ENCODE measurements at regions not wholly inside any gene's neighbourhood (a gene's known extent, or its start where the extent isn't known, plus 50 kb on each side); places are given as distances from the start of the nearest gene placed in this dataset.

- Histone ChIP-seq H3K27me3 (ENCODE audit: control insufficient read depth in 3 of 3, insufficient read depth in 3 of 3, low read depth in 1 of 3, low read length in 3 of 3) (no peaks in the 10 kb centered on the region), H2AFZ (ENCODE audit: low read length) (no peak overlapping the region), H3K27ac (replicated peaks; ENCODE audit: low read length) (no peak overlapping the region), H3K36me3 (replicated peaks in 1 of 2; ENCODE audit: control insufficient read depth in 2 of 2, insufficient read depth in 2 of 2, low read length in 2 of 2) (no peaks in the 10 kb centered on the region), H3K14ac (ENCODE audit: low read length) (no peak overlapping the region), H3K9me3 (replicated peaks in 1 of 2; ENCODE audit: control insufficient read depth in 2 of 2, insufficient read depth in 1 of 2, low read depth in 1 of 2, low read length in 2 of 2) (peaks cover 0 to 2% of the 10 kb centered on the region in 2 donors), H3K79me1 (ENCODE audit: low read depth, low read length) (peaks cover 2% of the 10 kb centered on the region), H3K4me1 (ENCODE audit: control insufficient read depth in 2 of 2, insufficient read depth in 1 of 2, low read depth in 1 of 2, low read length in 2 of 2) (no peaks in the 10 kb centered on the region), H2BK12ac (ENCODE audit: low read length) (no peak overlapping the region), H3K9ac (ENCODE audit: low read depth, low read length, poor library complexity) (no peak overlapping the region), H2BK120ac (ENCODE audit: low read depth, low read length) (no peak overlapping the region), H2BK15ac (ENCODE audit: low read length) (no peak overlapping the region), H3K4me3 (ENCODE audit: low read length in 2 of 2) (no peak overlapping the region), H4K8ac (ENCODE audit: low read depth, low read length) (no peak overlapping the region), H4K91ac (ENCODE audit: low read depth, low read length, poor library complexity) (no peak overlapping the region), H2AK5ac (ENCODE audit: low read depth, low read length) (no peak overlapping the region), H3K4ac (ENCODE audit: low read length) (no peak overlapping the region), H3K18ac (ENCODE audit: low read length) (no peak overlapping the region), H3K23ac (ENCODE audit: low read depth, low read length, poor library complexity) (no peak overlapping the region), H2BK5ac (ENCODE audit: low read length) (no peak overlapping the region), H3K4me2 (ENCODE audit: insufficient read depth, low read length, poor library complexity, severe bottlenecking) (no peak overlapping the region)
- DNase-seq (ENCODE audit: low spot score) = no peak
- no CpG with 5 or more reads among the region's 5 CpGs for WGBS, 2 donors (ENCODE audit: extremely low coverage in 2 of 2, insufficient read length in 2 of 2, insufficient replicate concordance in 1 of 2)
Measured at GRCh38 chr10:22853906-22854447, 73.9 kb upstream of the ARMC3 start.

- Histone ChIP-seq H2BK5ac (ENCODE audit: low read length) (no peak overlapping the region), H3K14ac (ENCODE audit: low read length) (no peak overlapping the region), H3K27me3 (ENCODE audit: control insufficient read depth in 3 of 3, insufficient read depth in 3 of 3, low read depth in 1 of 3, low read length in 3 of 3) (no peaks in the 10 kb centered on the region), H3K9ac (ENCODE audit: low read depth, low read length, poor library complexity) (no peak overlapping the region), H3K4ac (ENCODE audit: low read length) (no peak overlapping the region), H4K91ac (ENCODE audit: low read depth, low read length, poor library complexity) (no peak overlapping the region), H3K23ac (ENCODE audit: low read depth, low read length, poor library complexity) (no peak overlapping the region), H3K27ac (replicated peaks; ENCODE audit: low read length) (no peak overlapping the region), H2BK15ac (ENCODE audit: low read length) (no peak overlapping the region), H3K4me1 (ENCODE audit: control insufficient read depth in 2 of 2, insufficient read depth in 1 of 2, low read depth in 1 of 2, low read length in 2 of 2) (no peaks in the 10 kb centered on the region), H3K36me3 (replicated peaks in 1 of 2; ENCODE audit: control insufficient read depth in 2 of 2, insufficient read depth in 2 of 2, low read length in 2 of 2) (no peaks in the 10 kb centered on the region), H3K79me1 (ENCODE audit: low read depth, low read length) (peaks cover 2% of the 10 kb centered on the region), H2AK5ac (ENCODE audit: low read depth, low read length) (no peak overlapping the region), H3K18ac (ENCODE audit: low read length) (peak overlapping the region; percentile 0), H2BK120ac (ENCODE audit: low read depth, low read length) (no peak overlapping the region), H3K4me2 (ENCODE audit: insufficient read depth, low read length, poor library complexity, severe bottlenecking) (no peak overlapping the region), H3K9me3 (replicated peaks in 1 of 2; ENCODE audit: control insufficient read depth in 2 of 2, insufficient read depth in 1 of 2, low read depth in 1 of 2, low read length in 2 of 2) (peaks cover 0 to 2% of the 10 kb centered on the region in 2 donors), H2BK12ac (ENCODE audit: low read length) (no peak overlapping the region), H2AFZ (ENCODE audit: low read length) (no peak overlapping the region), H3K4me3 (ENCODE audit: low read length in 2 of 2) (no peak overlapping the region), H4K8ac (ENCODE audit: low read depth, low read length) (no peak overlapping the region)
- no CpG with 5 or more reads among the region's 6 CpGs for WGBS, 2 donors (ENCODE audit: extremely low coverage in 2 of 2, insufficient read length in 2 of 2, insufficient replicate concordance in 1 of 2)
- DNase-seq (ENCODE audit: low spot score) = no peak
Measured at GRCh38 chr10:22852712-22853353, 75.0 kb upstream of the ARMC3 start.

GRCh38 chr10:22851865-22852239, 76.0 kb upstream of the ARMC3 start:
- Histone ChIP-seq H2BK15ac (ENCODE audit: low read length) (no peak overlapping the region), H3K4me1 (ENCODE audit: control insufficient read depth in 2 of 2, insufficient read depth in 1 of 2, low read depth in 1 of 2, low read length in 2 of 2) (no peaks in the 10 kb centered on the region), H3K4ac (ENCODE audit: low read length) (no peak overlapping the region), H2BK12ac (ENCODE audit: low read length) (no peak overlapping the region), H3K27me3 (ENCODE audit: control insufficient read depth in 3 of 3, insufficient read depth in 3 of 3, low read depth in 1 of 3, low read length in 3 of 3) (no peaks in the 10 kb centered on the region), H3K4me2 (ENCODE audit: insufficient read depth, low read length, poor library complexity, severe bottlenecking) (no peak overlapping the region), H4K91ac (ENCODE audit: low read depth, low read length, poor library complexity) (no peak overlapping the region), H3K14ac (ENCODE audit: low read length) (no peak overlapping the region), H3K27ac (replicated peaks; ENCODE audit: low read length) (no peak overlapping the region), H2AK5ac (ENCODE audit: low read depth, low read length) (no peak overlapping the region), H2BK120ac (ENCODE audit: low read depth, low read length) (no peak overlapping the region), H3K18ac (ENCODE audit: low read length) (no peak overlapping the region), H4K8ac (ENCODE audit: low read depth, low read length) (no peak overlapping the region), H3K4me3 (ENCODE audit: low read length in 2 of 2) (no peak overlapping the region), H2BK5ac (ENCODE audit: low read length) (no peak overlapping the region), H3K36me3 (replicated peaks in 1 of 2; ENCODE audit: control insufficient read depth in 2 of 2, insufficient read depth in 2 of 2, low read length in 2 of 2) (no peaks in the 10 kb centered on the region), H3K9ac (ENCODE audit: low read depth, low read length, poor library complexity) (no peak overlapping the region), H2AFZ (ENCODE audit: low read length) (no peak overlapping the region), H3K9me3 (replicated peaks in 1 of 2; ENCODE audit: control insufficient read depth in 2 of 2, insufficient read depth in 1 of 2, low read depth in 1 of 2, low read length in 2 of 2) (peaks cover 0 to 2% of the 10 kb centered on the region in 2 donors), H3K79me1 (ENCODE audit: low read depth, low read length) (peaks cover 2% of the 10 kb centered on the region), H3K23ac (ENCODE audit: low read depth, low read length, poor library complexity) (no peak overlapping the region)
- no CpG with 5 or more reads among the region's 5 CpGs for WGBS, 2 donors (ENCODE audit: extremely low coverage in 2 of 2, insufficient read length in 2 of 2, insufficient replicate concordance in 1 of 2)
- no peak for DNase-seq (ENCODE audit: low spot score)

- Histone ChIP-seq H3K9ac (ENCODE audit: low read depth, low read length, poor library complexity) (no peak overlapping the region), H3K27ac (replicated peaks; ENCODE audit: low read length) (no peak overlapping the region), H2AFZ (ENCODE audit: low read length) (no peak overlapping the region), H3K4me3 (ENCODE audit: low read length in 2 of 2) (no peak overlapping the region), H2BK120ac (ENCODE audit: low read depth, low read length) (no peak overlapping the region), H2AK5ac (ENCODE audit: low read depth, low read length) (no peak overlapping the region), H2BK12ac (ENCODE audit: low read length) (no peak overlapping the region), H4K8ac (ENCODE audit: low read depth, low read length) (no peak overlapping the region), H3K14ac (ENCODE audit: low read length) (no peak overlapping the region), H3K27me3 (ENCODE audit: control insufficient read depth in 3 of 3, insufficient read depth in 3 of 3, low read depth in 1 of 3, low read length in 3 of 3) (no peaks in the 10 kb centered on the region), H3K36me3 (replicated peaks in 1 of 2; ENCODE audit: control insufficient read depth in 2 of 2, insufficient read depth in 2 of 2, low read length in 2 of 2) (no peaks in the 10 kb centered on the region), H3K4ac (ENCODE audit: low read length) (no peak overlapping the region), H3K23ac (ENCODE audit: low read depth, low read length, poor library complexity) (no peak overlapping the region), H2BK15ac (ENCODE audit: low read length) (no peak overlapping the region), H3K4me2 (ENCODE audit: insufficient read depth, low read length, poor library complexity, severe bottlenecking) (no peak overlapping the region), H3K9me3 (replicated peaks in 1 of 2; ENCODE audit: control insufficient read depth in 2 of 2, insufficient read depth in 1 of 2, low read depth in 1 of 2, low read length in 2 of 2) (peaks cover 0 to 2% of the 10 kb centered on the region in 2 donors), H2BK5ac (ENCODE audit: low read length) (no peak overlapping the region), H3K18ac (ENCODE audit: low read length) (no peak overlapping the region), H3K4me1 (ENCODE audit: control insufficient read depth in 2 of 2, insufficient read depth in 1 of 2, low read depth in 1 of 2, low read length in 2 of 2) (no peaks in the 10 kb centered on the region), H3K79me1 (ENCODE audit: low read depth, low read length) (peaks cover 2% of the 10 kb centered on the region), H4K91ac (ENCODE audit: low read depth, low read length, poor library complexity) (no peak overlapping the region)
- no CpG with 5 or more reads among the region's 3 CpGs for WGBS, 2 donors (ENCODE audit: extremely low coverage in 2 of 2, insufficient read length in 2 of 2, insufficient replicate concordance in 1 of 2)
- DNase-seq (ENCODE audit: low spot score) = no peak
Measured at GRCh38 chr10:22850541-22850940, 77.3 kb upstream of the ARMC3 start.

All from neuronal stem cell (in vitro differentiated cells).